ENCODE measurements at regions not wholly inside any gene's neighbourhood (a gene's known extent, or its start where the extent isn't known, plus 50 kb on each side); places are given as distances from the start of the nearest gene placed in this dataset.
"Not testable (repeated sequence)": the region's sequence is repeated elsewhere in the genome, so short reads cannot be mapped to it uniquely, and the experiment has no call there.

DNA sequence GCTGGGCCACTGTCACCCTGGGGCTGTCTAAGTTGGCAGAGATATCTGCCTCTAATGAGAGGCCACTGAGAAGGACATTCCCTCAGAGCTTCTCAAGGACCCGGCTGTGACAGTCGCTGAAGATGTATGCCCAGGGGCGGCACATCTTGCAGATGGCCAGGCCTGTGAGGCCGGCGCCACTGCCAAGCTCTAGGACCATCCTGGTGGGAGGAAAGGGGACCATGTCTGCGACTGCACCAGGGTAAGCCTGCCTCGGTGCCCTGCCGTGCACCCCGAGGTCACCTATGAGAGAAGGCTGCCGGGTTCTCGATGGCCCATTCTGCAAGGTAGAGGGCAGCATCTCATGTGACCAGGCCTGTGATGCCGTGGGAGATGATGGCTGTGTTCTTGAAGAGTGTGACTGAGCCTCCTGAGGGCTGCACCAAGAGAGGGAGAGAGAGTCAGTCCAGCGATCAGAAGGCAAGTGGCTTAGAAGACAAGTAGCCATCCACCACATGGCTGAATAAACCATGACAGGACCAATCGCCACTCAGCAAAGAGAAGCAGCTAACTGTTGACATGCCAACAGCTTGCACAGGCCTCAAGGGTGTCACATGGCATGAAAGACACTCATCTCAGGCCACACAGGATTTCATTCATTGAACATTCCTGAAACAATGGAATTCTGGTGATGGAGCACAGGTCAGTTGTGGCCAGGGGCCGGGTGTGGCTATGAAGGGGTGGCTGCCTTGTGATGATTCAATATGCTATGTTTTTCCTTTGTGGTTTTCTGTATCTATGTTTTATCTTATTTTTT lies 123.5 kb upstream of the ALDH3B2 start:
- not testable (repeated sequence) for TF ChIP-seq EZH2 (IDR thresholded peaks at IDR 0.05; ENCODE audit: low read depth, unreplicated experiment); POLR2AphosphoS5 (IDR thresholded peaks at IDR 0.05; ENCODE audit: low read depth); CREB1 (CRISPR knock-in tag; IDR thresholded peaks at IDR 0.05; ENCODE audit: low read depth)
- TF ChIP-seq, protein P1, sequence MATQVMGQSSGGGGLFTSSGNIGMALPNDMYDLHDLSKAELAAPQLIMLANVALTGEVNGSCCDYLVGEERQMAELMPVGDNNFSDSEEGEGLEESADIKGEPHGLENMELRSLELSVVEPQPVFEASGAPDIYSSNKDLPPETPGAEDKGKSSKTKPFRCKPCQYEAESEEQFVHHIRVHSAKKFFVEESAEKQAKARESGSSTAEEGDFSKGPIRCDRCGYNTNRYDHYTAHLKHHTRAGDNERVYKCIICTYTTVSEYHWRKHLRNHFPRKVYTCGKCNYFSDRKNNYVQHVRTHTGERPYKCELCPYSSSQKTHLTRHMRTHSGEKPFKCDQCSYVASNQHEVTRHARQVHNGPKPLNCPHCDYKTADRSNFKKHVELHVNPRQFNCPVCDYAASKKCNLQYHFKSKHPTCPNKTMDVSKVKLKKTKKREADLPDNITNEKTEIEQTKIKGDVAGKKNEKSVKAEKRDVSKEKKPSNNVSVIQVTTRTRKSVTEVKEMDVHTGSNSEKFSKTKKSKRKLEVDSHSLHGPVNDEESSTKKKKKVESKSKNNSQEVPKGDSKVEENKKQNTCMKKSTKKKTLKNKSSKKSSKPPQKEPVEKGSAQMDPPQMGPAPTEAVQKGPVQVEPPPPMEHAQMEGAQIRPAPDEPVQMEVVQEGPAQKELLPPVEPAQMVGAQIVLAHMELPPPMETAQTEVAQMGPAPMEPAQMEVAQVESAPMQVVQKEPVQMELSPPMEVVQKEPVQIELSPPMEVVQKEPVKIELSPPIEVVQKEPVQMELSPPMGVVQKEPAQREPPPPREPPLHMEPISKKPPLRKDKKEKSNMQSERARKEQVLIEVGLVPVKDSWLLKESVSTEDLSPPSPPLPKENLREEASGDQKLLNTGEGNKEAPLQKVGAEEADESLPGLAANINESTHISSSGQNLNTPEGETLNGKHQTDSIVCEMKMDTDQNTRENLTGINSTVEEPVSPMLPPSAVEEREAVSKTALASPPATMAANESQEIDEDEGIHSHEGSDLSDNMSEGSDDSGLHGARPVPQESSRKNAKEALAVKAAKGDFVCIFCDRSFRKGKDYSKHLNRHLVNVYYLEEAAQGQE (IDR thresholded peaks at IDR 0.05; ENCODE audit: unreplicated experiment) = not testable (repeated sequence)
- TF ChIP-seq, protein P2, sequence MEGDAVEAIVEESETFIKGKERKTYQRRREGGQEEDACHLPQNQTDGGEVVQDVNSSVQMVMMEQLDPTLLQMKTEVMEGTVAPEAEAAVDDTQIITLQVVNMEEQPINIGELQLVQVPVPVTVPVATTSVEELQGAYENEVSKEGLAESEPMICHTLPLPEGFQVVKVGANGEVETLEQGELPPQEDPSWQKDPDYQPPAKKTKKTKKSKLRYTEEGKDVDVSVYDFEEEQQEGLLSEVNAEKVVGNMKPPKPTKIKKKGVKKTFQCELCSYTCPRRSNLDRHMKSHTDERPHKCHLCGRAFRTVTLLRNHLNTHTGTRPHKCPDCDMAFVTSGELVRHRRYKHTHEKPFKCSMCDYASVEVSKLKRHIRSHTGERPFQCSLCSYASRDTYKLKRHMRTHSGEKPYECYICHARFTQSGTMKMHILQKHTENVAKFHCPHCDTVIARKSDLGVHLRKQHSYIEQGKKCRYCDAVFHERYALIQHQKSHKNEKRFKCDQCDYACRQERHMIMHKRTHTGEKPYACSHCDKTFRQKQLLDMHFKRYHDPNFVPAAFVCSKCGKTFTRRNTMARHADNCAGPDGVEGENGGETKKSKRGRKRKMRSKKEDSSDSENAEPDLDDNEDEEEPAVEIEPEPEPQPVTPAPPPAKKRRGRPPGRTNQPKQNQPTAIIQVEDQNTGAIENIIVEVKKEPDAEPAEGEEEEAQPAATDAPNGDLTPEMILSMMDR (conservative IDR thresholded peaks at IDR 0.05; ENCODE audit: low read depth in 2 of 2) = not testable (repeated sequence)

Measured in GM23338 (cell line).